SK-N-MC (cell line): ENCODE measurements at regions not wholly inside any gene's neighbourhood (a gene's known extent, or its start where the extent isn't known, plus 50 kb on each side); places are given as distances from the start of the nearest gene placed in this dataset.

Experiments
- DNase-seq: peaks from one replicate; pipeline ENCODE4 v3.0.0-alpha.2; 2011; ENCODE audit warnings: low read depth, low spot score
- H3K27ac ChIP-seq: fragments of 200-600 bp; sonication (generic); 2 replicates; pipeline ENCODE4 v1.5.1; 2016; ENCODE audit warnings: mixed run types
- H3K36me3 ChIP-seq: fragments of 200-600 bp; sonication (generic); 2 replicates; pipeline ENCODE4 v1.6.1; 2017; ENCODE audit warnings: antibody characterized with exemption, low read length, mixed read lengths; ENCODE audit not compliant: insufficient read depth
- H3K4me3 ChIP-seq: fragments of 200-600 bp; sonication (generic); 2 replicates; pipeline ENCODE4 v1.5.1; 2016
- H3K9ac ChIP-seq: fragments of 200-600 bp; sonication (generic); 2 replicates; pipeline ENCODE4 v1.8.0; 2017; ENCODE audit warnings: mixed run types, mixed read lengths; ENCODE audit not compliant: insufficient read length
- H3K9me3 ChIP-seq: fragments of 200-600 bp; sonication (generic); 2 replicates; pipeline ENCODE4 v1.6.1; 2017; ENCODE audit warnings: low read depth, mild to moderate bottlenecking, antibody characterized with exemption, low read length, moderate library complexity, mixed read lengths
- EZH2 ChIP-seq: fragments of 200-600 bp; sonication (generic); IDR thresholded peaks from one replicate; pipeline ENCODE4 v1.6.1; 2017; ENCODE audit warnings: antibody characterized with exemption
- FOXP2 ChIP-seq: optimal IDR thresholded peaks from 2 replicates; pipeline ENCODE3; 2011; ENCODE audit warnings: mild to moderate bottlenecking, moderate library complexity; ENCODE audit not compliant: insufficient read depth; ENCODE audit errors: extremely low read length, control extremely low read depth
- POLR2AphosphoS5 ChIP-seq: IDR thresholded peaks from 2 replicates; pipeline ENCODE4 v1.6.1; 2012; ENCODE audit warnings: mild to moderate bottlenecking, low read depth, low read length, borderline replicate concordance

DNA sequence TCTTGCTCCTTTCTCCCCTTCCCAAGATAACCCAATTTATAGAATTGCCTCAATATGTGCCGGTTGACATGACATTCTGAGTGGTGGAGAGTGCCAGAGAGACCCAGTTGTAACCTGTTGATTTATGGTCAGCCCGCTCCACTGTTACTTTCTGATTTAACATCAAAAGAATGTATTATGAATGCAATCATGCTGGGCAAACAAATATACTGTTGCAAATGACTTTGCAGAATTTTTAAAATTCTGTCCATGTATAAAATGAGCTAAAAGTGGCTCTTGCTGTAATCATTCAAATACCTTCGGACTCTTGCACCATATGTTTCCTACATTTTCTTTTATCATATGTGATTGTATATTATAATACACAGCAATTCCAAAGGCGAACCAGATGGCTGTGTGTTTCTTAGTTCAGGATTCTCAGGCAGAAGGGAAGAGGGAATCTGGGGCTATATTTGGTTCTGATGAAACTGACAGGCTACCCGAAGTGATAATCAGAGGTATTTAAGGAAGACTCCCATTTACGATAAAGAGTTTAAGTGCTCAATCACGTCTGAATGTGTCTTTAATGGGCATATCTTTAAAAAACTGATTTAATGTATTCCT lies 131.7 kb downstream of the CLCN4 start:
- DNase-seq = no peak
- Histone ChIP-seq H3K36me3 (no peaks in the 10 kb centered on the region), H3K9me3 (no peaks in the 10 kb centered on the region), H3K4me3 (no peak overlapping the region), H3K27ac (no peak overlapping the region), H3K9ac (no peak overlapping the region)
- TF ChIP-seq EZH2 (no peak), FOXP2 (no peak), POLR2AphosphoS5 (no peak)

DNA sequence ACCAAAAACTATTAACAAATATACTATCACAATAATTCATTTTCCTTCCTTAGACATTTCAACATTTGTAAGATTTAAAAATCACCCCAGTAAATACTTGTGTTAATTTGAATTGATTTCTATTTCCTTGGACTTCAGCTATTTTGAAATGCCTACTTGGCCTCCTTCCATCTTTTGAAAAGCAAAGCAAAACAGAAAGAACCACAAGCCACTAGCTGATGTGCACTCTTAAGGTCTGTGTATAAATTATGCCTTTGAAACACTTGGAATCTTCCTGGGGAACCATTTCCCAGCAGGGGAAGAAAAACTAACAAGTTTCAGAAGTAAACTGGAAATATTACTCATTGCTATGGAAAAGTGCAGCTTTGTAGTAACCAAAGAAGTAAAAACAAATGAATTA lies 139.8 kb downstream of the CLCN4 start:
- no peaks in the 10 kb centered on the region for H3K36me3 ChIP-seq
- no peak overlapping the region for H3K4me3 ChIP-seq
- TF ChIP-seq POLR2AphosphoS5 (no peak), FOXP2 (no peak), EZH2 (no peak)
- no peak overlapping the region for H3K27ac ChIP-seq
- H3K9me3 ChIP-seq = no peaks in the 10 kb centered on the region
- H3K9ac ChIP-seq = no peak overlapping the region
- no peak for DNase-seq

DNA sequence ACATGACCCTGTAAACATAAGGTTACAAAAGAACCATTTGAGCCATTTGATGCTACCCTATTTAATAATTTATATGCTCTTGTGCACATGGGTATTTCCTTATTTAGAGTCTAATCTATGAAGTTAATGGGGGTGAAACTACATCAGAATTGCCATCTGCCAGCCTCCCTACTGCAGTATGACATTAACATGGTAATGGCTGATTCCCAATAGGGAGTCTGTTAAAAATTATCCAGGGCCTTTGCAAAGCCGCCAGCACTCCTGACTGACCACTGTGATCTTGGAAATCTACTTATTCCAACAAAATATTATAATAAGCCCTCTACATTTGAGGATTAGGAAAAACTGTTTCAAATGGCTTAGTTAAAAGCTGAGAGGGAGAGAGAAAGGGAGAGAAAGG lies 153.7 kb downstream of the CLCN4 start:
- Histone ChIP-seq H3K36me3 (no peaks in the 10 kb centered on the region), H3K4me3 (no peak overlapping the region), H3K27ac (no peak overlapping the region), H3K9me3 (no peaks in the 10 kb centered on the region), H3K9ac (no peak overlapping the region)
- no peak for DNase-seq
- TF ChIP-seq EZH2 (no peak), POLR2AphosphoS5 (no peak), FOXP2 (no peak)

DNA sequence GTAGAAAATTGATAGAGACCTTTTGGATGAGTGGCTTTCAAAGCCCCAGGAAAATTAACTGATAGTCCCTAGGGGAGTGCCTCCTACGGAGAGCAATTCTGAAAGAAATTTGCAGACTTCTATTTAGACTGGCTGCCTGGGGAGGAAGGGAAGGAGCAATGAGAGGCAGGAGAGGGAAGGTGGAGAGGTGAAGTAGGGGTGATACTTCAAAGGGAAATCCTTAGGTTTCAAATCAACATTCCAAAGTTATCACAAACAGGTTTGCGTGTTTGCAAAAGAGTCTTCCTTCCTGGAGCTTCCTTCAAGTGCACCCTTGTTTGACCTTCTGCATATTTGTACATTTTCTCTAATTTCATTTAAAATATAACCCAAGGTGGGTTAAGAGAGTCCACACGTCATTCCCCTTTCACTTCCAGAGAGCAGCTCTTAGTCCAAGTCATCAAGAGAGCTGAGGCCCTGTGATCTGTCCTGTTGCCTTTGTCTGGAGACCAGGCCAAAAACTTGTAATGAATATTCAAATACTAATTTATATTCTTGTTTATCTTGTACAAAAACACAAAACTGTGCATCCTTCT lies 157.8 kb downstream of the CLCN4 start:
- no peak overlapping the region for H3K9ac ChIP-seq
- no peak for TF ChIP-seq POLR2AphosphoS5
- TF ChIP-seq FOXP2 = no peak
- no peak for TF ChIP-seq EZH2
- no peak overlapping the region for H3K27ac ChIP-seq
- no peak for DNase-seq
- no peak overlapping the region for H3K4me3 ChIP-seq
- H3K36me3 ChIP-seq = no peaks in the 10 kb centered on the region
- H3K9me3 ChIP-seq = no peaks in the 10 kb centered on the region

DNA sequence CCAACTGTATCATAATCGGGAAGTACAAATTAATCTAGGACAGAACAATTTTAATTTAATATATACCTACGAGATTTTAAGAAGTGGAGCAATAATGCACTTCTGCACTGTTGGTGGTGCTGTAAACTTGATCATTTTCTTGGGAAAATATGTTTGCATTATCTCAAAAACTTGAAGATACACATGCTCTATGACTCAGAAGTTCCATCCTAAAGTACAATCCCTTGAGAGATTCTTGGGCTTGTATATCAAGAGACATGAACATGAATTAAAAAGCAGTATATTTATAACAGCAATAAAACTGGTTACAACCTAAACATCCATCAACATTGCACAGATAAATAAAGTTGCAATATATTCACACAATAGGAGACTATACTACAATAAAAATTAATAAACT lies 168.8 kb downstream of the CLCN4 start:
- Histone ChIP-seq H3K9ac (no peak overlapping the region), H3K27ac (no peak overlapping the region), H3K9me3 (no peaks in the 10 kb centered on the region)

DNA sequence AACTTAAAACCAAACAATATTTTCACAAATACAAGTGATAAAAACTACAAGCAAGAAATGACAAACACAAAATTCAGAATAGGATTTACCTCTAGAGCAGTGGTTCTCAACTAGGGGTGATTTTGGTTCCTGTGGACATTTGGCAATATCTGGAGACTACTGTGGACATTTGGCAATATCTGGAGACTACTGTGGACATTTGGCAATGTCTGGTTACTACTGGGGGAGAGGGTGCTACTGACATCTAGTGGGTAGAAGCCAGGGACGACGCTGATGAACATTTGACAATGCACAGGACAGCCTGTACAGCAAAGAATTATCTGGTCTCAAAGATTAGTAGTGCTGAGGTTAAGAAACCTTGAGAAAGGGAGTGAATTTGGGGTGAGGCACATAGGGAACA lies 169.8 kb downstream of the CLCN4 start:
- Histone ChIP-seq H3K9ac (no peak overlapping the region), H3K36me3 (no peaks in the 10 kb centered on the region), H3K27ac (no peak overlapping the region), H3K9me3 (no peaks in the 10 kb centered on the region), H3K4me3 (no peak overlapping the region)
- no peak for DNase-seq
- TF ChIP-seq POLR2AphosphoS5 (no peak), EZH2 (no peak), FOXP2 (no peak)

More for the DNA sequence above, 168.8 kb downstream of the CLCN4 start:
- Histone ChIP-seq H3K36me3 (no peaks in the 10 kb centered on the region), H3K4me3 (no peak overlapping the region)
- peak; percentile 12 for DNase-seq
- no peak for TF ChIP-seq POLR2AphosphoS5
- TF ChIP-seq EZH2 = no peak
- no peak for TF ChIP-seq FOXP2

DNA sequence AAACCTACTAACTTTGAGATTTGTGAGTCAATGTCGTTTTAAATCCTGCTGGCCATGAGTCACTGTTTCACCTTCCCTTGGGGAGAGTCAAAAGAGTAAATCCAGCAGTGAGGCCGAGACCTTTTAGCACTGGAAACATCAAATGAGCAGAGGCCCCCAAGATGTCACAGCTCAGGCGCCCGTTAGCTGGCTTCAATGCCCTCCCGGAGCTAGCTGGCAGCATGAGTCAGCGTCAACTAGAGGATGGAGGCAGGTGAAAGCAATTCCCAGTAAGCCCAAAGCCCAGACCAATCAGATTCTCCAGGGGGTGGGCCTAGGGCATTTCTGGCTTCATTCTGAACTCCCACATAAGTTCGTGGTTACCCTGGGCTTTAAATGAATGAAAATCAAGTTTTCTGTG lies 170.9 kb downstream of the CLCN4 start:
- Histone ChIP-seq H3K36me3 (no peaks in the 10 kb centered on the region), H3K27ac (no peak overlapping the region), H3K9me3 (no peaks in the 10 kb centered on the region), H3K4me3 (no peak overlapping the region), H3K9ac (no peak overlapping the region)
- TF ChIP-seq POLR2AphosphoS5 (no peak), FOXP2 (no peak), EZH2 (no peak)
- DNase-seq = no peak

DNA sequence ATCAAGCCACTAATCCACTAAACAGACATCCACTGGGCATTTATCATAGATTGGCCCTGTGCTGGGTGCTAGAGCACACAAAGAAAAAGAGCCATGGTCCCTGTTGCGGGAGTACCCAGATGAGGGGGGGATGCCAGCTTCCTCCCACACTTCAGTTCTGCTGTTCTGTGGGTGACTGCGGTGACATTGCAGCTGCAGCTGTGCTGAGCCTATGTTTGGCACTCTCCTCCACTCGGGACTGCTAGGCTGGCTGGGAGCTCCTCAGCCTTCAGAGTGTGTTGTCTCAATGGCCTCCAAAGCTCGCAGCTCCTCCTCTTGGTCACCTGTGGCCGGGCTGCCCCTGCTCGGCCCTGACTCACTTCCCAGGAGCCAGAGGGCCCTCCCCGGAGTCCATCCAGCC lies 173.2 kb downstream of the CLCN4 start:
- no peak for DNase-seq
- no peak overlapping the region for H3K9ac ChIP-seq
- no peak overlapping the region for H3K27ac ChIP-seq
- H3K36me3 ChIP-seq = no peaks in the 10 kb centered on the region
- H3K9me3 ChIP-seq = no peaks in the 10 kb centered on the region
- TF ChIP-seq EZH2 (no peak), POLR2AphosphoS5 (no peak), FOXP2 (no peak)
- no peak overlapping the region for H3K4me3 ChIP-seq

DNA sequence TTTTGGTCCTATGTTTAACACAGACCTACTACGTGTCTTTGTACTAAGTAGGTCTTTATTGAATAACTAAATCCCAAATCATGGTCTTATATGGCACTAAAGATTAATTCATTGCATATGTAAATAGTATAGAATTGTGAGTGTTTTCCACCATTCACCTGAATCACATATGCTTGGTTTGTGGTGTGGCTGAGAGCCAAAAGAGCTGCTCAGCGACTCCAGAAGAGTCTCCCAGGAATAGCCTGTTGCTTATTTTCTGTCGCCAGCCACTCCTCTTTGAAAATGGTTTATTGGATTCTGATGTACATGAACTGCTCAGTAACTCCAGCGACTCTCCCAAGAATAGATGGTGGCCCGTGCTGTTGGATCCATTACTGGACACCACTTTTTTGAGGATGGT lies 184.5 kb downstream of the CLCN4 start:
- DNase-seq = no peak
- Histone ChIP-seq H3K4me3 (no peak overlapping the region), H3K36me3 (no peaks in the 10 kb centered on the region), H3K9me3 (no peaks in the 10 kb centered on the region), H3K9ac (no peak overlapping the region), H3K27ac (no peak overlapping the region)
- TF ChIP-seq FOXP2 (no peak), POLR2AphosphoS5 (no peak), EZH2 (no peak)
